OCI-LY3 (cell line): ENCODE measurements at regions not wholly inside any gene's neighbourhood (a gene's known extent, or its start where the extent isn't known, plus 50 kb on each side); places are given as distances from the start of the nearest gene placed in this dataset.

Experiments
- EZH2phosphoT487 ChIP-seq: fragments of 200-600 bp; shearing (Covaris generic); IDR thresholded peaks from 2 replicates; pipeline ENCODE4 v1.6.1; 2018; ENCODE audit warnings: antibody characterized with exemption, mixed run types, low read depth
- TF ChIP-seq, protein P1 (sequence below): fragments of 200-600, 300-600 bp; sonication (generic); IDR thresholded peaks from 2 replicates; pipeline ENCODE4 v1.5.1; 2014; ENCODE audit warnings: antibody characterized with exemption, low read length, low read depth

DNA sequence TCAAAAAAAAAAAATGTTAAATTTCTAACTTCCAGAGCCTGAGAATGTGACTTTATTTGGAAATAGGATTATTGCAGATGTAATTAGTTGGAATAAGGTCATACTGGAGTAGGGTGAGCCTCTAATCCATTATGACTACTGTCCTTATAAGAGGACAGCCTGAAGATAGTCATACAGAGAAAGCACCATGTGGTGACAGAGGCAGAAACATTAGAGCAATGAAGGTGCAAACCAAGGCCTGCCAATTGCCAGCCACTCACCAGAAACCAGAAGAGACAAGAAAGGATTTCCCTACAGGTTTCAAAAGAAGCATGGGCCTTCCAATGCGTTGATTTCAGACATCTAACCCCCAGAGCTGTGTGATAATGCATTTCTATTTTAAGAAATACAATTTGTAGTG, 659.2 kb upstream of the CHD1 start:
- TF ChIP-seq, protein P1, sequence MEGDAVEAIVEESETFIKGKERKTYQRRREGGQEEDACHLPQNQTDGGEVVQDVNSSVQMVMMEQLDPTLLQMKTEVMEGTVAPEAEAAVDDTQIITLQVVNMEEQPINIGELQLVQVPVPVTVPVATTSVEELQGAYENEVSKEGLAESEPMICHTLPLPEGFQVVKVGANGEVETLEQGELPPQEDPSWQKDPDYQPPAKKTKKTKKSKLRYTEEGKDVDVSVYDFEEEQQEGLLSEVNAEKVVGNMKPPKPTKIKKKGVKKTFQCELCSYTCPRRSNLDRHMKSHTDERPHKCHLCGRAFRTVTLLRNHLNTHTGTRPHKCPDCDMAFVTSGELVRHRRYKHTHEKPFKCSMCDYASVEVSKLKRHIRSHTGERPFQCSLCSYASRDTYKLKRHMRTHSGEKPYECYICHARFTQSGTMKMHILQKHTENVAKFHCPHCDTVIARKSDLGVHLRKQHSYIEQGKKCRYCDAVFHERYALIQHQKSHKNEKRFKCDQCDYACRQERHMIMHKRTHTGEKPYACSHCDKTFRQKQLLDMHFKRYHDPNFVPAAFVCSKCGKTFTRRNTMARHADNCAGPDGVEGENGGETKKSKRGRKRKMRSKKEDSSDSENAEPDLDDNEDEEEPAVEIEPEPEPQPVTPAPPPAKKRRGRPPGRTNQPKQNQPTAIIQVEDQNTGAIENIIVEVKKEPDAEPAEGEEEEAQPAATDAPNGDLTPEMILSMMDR, result no peak
- TF ChIP-seq EZH2phosphoT487, result no peak
